Spinal cord (tissue), 9 donors: ENCODE measurements at regions not wholly inside any gene's neighbourhood (a gene's known extent, or its start where the extent isn't known, plus 50 kb on each side); places are given as distances from the start of the nearest gene placed in this dataset.
"Not testable (repeated sequence)": the region's sequence is repeated elsewhere in the genome, so short reads cannot be mapped to it uniquely, and the experiment has no call there.

Experiments used
- DNase-seq, 6 donors: peaks; one replicate each; pipeline versions ENCODE4 v3.0.0 to v3.0.0-alpha.2; 2013 to 2015; ENCODE audit warnings: low spot score in 6 of 6, low read depth in 4 of 6
- H3K27ac ChIP-seq: one replicate; pipeline ENCODE4 v1.5.1; 2013; ENCODE audit warnings: low read depth, low read length, control low read depth
- H3K27me3 ChIP-seq: one replicate; pipeline ENCODE4 v1.6.1; 2013; ENCODE audit warnings: low read length; ENCODE audit not compliant: control insufficient read depth, insufficient read depth
- H3K36me3 ChIP-seq: one replicate; pipeline ENCODE4 v1.6.1; 2013; ENCODE audit warnings: low read length; ENCODE audit not compliant: control insufficient read depth, insufficient read depth
- H3K4me1 ChIP-seq: one replicate; pipeline ENCODE4 v1.6.1; 2013; ENCODE audit warnings: low read length; ENCODE audit not compliant: control insufficient read depth, insufficient read depth
- H3K4me3 ChIP-seq: one replicate; pipeline ENCODE4 v1.5.1; 2013; ENCODE audit warnings: low read depth, low read length, control low read depth
- H3K9me3 ChIP-seq: one replicate; pipeline ENCODE4 v1.6.1; 2013; ENCODE audit warnings: low read length; ENCODE audit not compliant: control insufficient read depth, insufficient read depth
- WGBS: methylation state at CpG from one replicate; pipeline ENCODE4 v1.1.5; 2013; ENCODE audit warnings: missing lambda C conversion rate; ENCODE audit not compliant: insufficient coverage; 5-methylcytosine and 5-hydroxymethylcytosine counted together
- donor health status: healthy.

GRCh38 chr7:3158341-3158760 is 114.7 kb upstream of the CARD11 start:
- no peaks in the 10 kb centered on the region for H3K27me3 ChIP-seq
- no peaks in the 10 kb centered on the region for H3K9me3 ChIP-seq
- peak overlapping the region; percentile 25 for H3K27ac ChIP-seq
- no peak overlapping the region for H3K4me3 ChIP-seq
- H3K36me3 ChIP-seq: no peaks in the 10 kb centered on the region
- no peak for DNase-seq
- H3K4me1 ChIP-seq: no peaks in the 10 kb centered on the region
- 80% methylated on average over 2 of the region's 11 CpGs for WGBS

- H3K36me3 ChIP-seq: no peaks in the 10 kb centered on the region
- DNase-seq: no peak
- no peak overlapping the region for H3K27ac ChIP-seq
- H3K4me3 ChIP-seq: no peak overlapping the region
- 87% methylated on average over 3 of the region's 4 CpGs for WGBS
- H3K4me1 ChIP-seq: no peaks in the 10 kb centered on the region
- H3K9me3 ChIP-seq: no peaks in the 10 kb centered on the region
- no peaks in the 10 kb centered on the region for H3K27me3 ChIP-seq
Observed at GRCh38 chr7:3159039-3159438, 115.4 kb upstream of the CARD11 start.

- H3K4me3 ChIP-seq: no peak overlapping the region
- H3K36me3 ChIP-seq: no peaks in the 10 kb centered on the region
- no peaks in the 10 kb centered on the region for H3K27me3 ChIP-seq
- 88% methylated on average over 3 of the region's 3 CpGs for WGBS
- no peak overlapping the region for H3K27ac ChIP-seq
- no peaks in the 10 kb centered on the region for H3K4me1 ChIP-seq
- H3K9me3 ChIP-seq: no peaks in the 10 kb centered on the region
- no peak for DNase-seq
Observed at GRCh38 chr7:3159445-3159844, 115.8 kb upstream of the CARD11 start.

GRCh38 chr7:3159926-3160325 is 116.3 kb upstream of the CARD11 start:
- not testable (repeated sequence) for H3K27ac ChIP-seq, H3K36me3 ChIP-seq, H3K9me3 ChIP-seq, H3K4me3 ChIP-seq, DNase-seq, H3K27me3 ChIP-seq, H3K4me1 ChIP-seq
- WGBS: 94% methylated on average over 2 of the region's 5 CpGs

GRCh38 chr7:3162289-3162688 is 118.6 kb upstream of the CARD11 start:
- DNase-seq: no peak
- Histone ChIP-seq H3K4me1 (peaks cover 4% of the 10 kb centered on the region), H3K36me3 (no peaks in the 10 kb centered on the region), H3K27me3 (no peaks in the 10 kb centered on the region), H3K4me3 (no peak overlapping the region), H3K27ac (no peak overlapping the region), H3K9me3 (no peaks in the 10 kb centered on the region)
- no CpG with 5 or more reads among the region's 2 CpGs for WGBS

- H3K9me3 ChIP-seq, H3K4me1 ChIP-seq, DNase-seq, H3K36me3 ChIP-seq, H3K27me3 ChIP-seq, H3K27ac ChIP-seq, H3K4me3 ChIP-seq: not testable (repeated sequence)
- WGBS: 88% methylated on average over 2 of the region's 4 CpGs
Observed at GRCh38 chr7:3162798-3163197, 119.1 kb upstream of the CARD11 start.

- H3K27me3 ChIP-seq: no peaks in the 10 kb centered on the region
- no CpG with 5 or more reads among the region's 10 CpGs for WGBS
- peaks cover 4% of the 10 kb centered on the region for H3K4me1 ChIP-seq
- no peak overlapping the region for H3K27ac ChIP-seq
- DNase-seq: no peak
- no peaks in the 10 kb centered on the region for H3K9me3 ChIP-seq
- no peak overlapping the region for H3K4me3 ChIP-seq
- H3K36me3 ChIP-seq: no peaks in the 10 kb centered on the region
Observed at GRCh38 chr7:3164380-3164792, 120.7 kb upstream of the CARD11 start.

GRCh38 chr7:3165681-3166580 is 122.3 kb upstream of the CARD11 start:
- Histone ChIP-seq H3K27me3 (no peaks in the 10 kb centered on the region), H3K27ac (no peak overlapping the region), H3K9me3 (no peaks in the 10 kb centered on the region), H3K4me1 (peaks cover 4% of the 10 kb centered on the region), H3K4me3 (no peak overlapping the region), H3K36me3 (no peaks in the 10 kb centered on the region)
- WGBS: 75% methylated on average over 11 of the region's 21 CpGs
- DNase-seq: no peak

- H3K4me3 ChIP-seq: no peak overlapping the region
- H3K27ac ChIP-seq: no peak overlapping the region
- H3K4me1 ChIP-seq: peaks cover 4% of the 10 kb centered on the region
- H3K36me3 ChIP-seq: no peaks in the 10 kb centered on the region
- H3K9me3 ChIP-seq: no peaks in the 10 kb centered on the region
- WGBS: 80% methylated on average over 3 of the region's 5 CpGs
- peak in 1 of 6 donors; percentile 72 for DNase-seq
- H3K27me3 ChIP-seq: no peaks in the 10 kb centered on the region
Observed at GRCh38 chr7:3167551-3167950, 123.9 kb upstream of the CARD11 start.

GRCh38 chr7:3168370-3168769 is 124.7 kb upstream of the CARD11 start:
- 92% methylated on average over 11 of the region's 12 CpGs for WGBS
- no peak for DNase-seq
- H3K36me3 ChIP-seq: no peaks in the 10 kb centered on the region

More at GRCh38 chr7:3168370-3168769, 124.7 kb upstream of the CARD11 start:
- no peaks in the 10 kb centered on the region for H3K9me3 ChIP-seq
- H3K4me1 ChIP-seq: peaks cover 4% of the 10 kb centered on the region
- no peak overlapping the region for H3K27ac ChIP-seq
- no peaks in the 10 kb centered on the region for H3K27me3 ChIP-seq
- H3K4me3 ChIP-seq: no peak overlapping the region
